ENCODE measurements at regions not wholly inside any gene's neighbourhood (a gene's known extent, or its start where the extent isn't known, plus 50 kb on each side); places are given as distances from the start of the nearest gene placed in this dataset.

GRCh38 chrX:13876652-13877051 is 59.8 kb upstream of the GPM6B start:
- Histone ChIP-seq H3K4me1 (ENCODE audit: control insufficient read depth in 2 of 2, insufficient read depth in 2 of 2, low read length in 2 of 2) (no peaks in the 10 kb centered on the region), H3K27ac (ENCODE audit: low read depth in 1 of 2, low read length in 1 of 2) (no peak overlapping the region), H3K9me3 (ENCODE audit: control insufficient read depth in 2 of 2, insufficient read depth in 1 of 2, low read length in 1 of 2) (no peaks in the 10 kb centered on the region), H3K27me3 (ENCODE audit: control insufficient read depth in 2 of 2, insufficient read depth in 1 of 2, low read length in 1 of 2) (no peaks in the 10 kb centered on the region), H3K36me3 (ENCODE audit: control insufficient read depth in 2 of 2, insufficient read depth in 2 of 2, low read length in 1 of 2) (no peaks in the 10 kb centered on the region), H3K4me3 (ENCODE audit: low read length in 2 of 2) (no peak overlapping the region)
- DNase-seq (ENCODE audit: low read depth in 6 of 9, low spot score in 9 of 9), result no peak
- 89% methylated on average over 4 of the region's 4 CpGs for WGBS

- H3K9me3 ChIP-seq (ENCODE audit: control insufficient read depth in 2 of 2, insufficient read depth in 1 of 2, low read length in 1 of 2), result no peaks in the 10 kb centered on the region
Observed at GRCh38 chrX:13875572-13875971, 58.7 kb upstream of the GPM6B start.

GRCh38 chrX:13868591-13868990 is 51.7 kb upstream of the GPM6B start:
- H3K36me3 ChIP-seq (ENCODE audit: control insufficient read depth in 2 of 2, insufficient read depth in 2 of 2, low read length in 1 of 2), result no peaks in the 10 kb centered on the region
- H3K27ac ChIP-seq (ENCODE audit: low read depth in 1 of 2, low read length in 1 of 2), result no peak overlapping the region
- H3K9me3 ChIP-seq (ENCODE audit: control insufficient read depth in 2 of 2, insufficient read depth in 1 of 2, low read length in 1 of 2), result no peaks in the 10 kb centered on the region
- no peaks in the 10 kb centered on the region for H3K27me3 ChIP-seq (ENCODE audit: control insufficient read depth in 2 of 2, insufficient read depth in 1 of 2, low read length in 1 of 2)
- DNase-seq (ENCODE audit: low read depth in 6 of 9, low spot score in 9 of 9), result no peak
- H3K4me1 ChIP-seq (ENCODE audit: control insufficient read depth in 2 of 2, insufficient read depth in 2 of 2, low read length in 2 of 2), result no peaks in the 10 kb centered on the region
- no peak overlapping the region for H3K4me3 ChIP-seq (ENCODE audit: low read length in 2 of 2)

More at GRCh38 chrX:13875572-13875971, 58.7 kb upstream of the GPM6B start:
- Histone ChIP-seq H3K27ac (ENCODE audit: low read depth in 1 of 2, low read length in 1 of 2) (no peak overlapping the region), H3K36me3 (ENCODE audit: control insufficient read depth in 2 of 2, insufficient read depth in 2 of 2, low read length in 1 of 2) (no peaks in the 10 kb centered on the region), H3K4me1 (ENCODE audit: control insufficient read depth in 2 of 2, insufficient read depth in 2 of 2, low read length in 2 of 2) (no peaks in the 10 kb centered on the region), H3K27me3 (ENCODE audit: control insufficient read depth in 2 of 2, insufficient read depth in 1 of 2, low read length in 1 of 2) (no peaks in the 10 kb centered on the region), H3K4me3 (ENCODE audit: low read length in 2 of 2) (no peak overlapping the region)
- no peak for DNase-seq (ENCODE audit: low read depth in 6 of 9, low spot score in 9 of 9)
- 88% methylated on average over 3 of the region's 3 CpGs for WGBS

Measured in thymus (tissue), 11 donors.